Lung (tissue), 11 donors: ENCODE measurements at regions not wholly inside any gene's neighbourhood (a gene's known extent, or its start where the extent isn't known, plus 50 kb on each side); places are given as distances from the start of the nearest gene placed in this dataset.

Experiments used
- ATAC-seq: fragments of 200-7000 bp; cut with Tn5 transposase; one replicate; pipeline ENCODE4 v1.9.1; 2020; ENCODE audit warnings: moderate number of reproducible peaks; ENCODE audit not compliant: insufficient read depth, low FRiP score
- DNase-seq, 3 donors: peaks; one replicate each; pipeline ENCODE4 v3.0.0-alpha.2; 2013 to 2017
- H3K27ac ChIP-seq, 2 donors: one replicate each; pipeline ENCODE4 v1.5.1; 2013; ENCODE audit warnings: mild to moderate bottlenecking in 2 of 2, moderate library complexity in 2 of 2, control low read depth in 1 of 2, inconsistent platforms in 1 of 2, low read depth in 1 of 2, low read length in 1 of 2
- H3K27me3 ChIP-seq, 3 donors: one replicate each; pipeline ENCODE4 v1.5.1; 2013; ENCODE audit warnings: low read length in 2 of 3; ENCODE audit not compliant: control insufficient read depth in 3 of 3, insufficient read depth in 3 of 3
- H3K36me3 ChIP-seq, 4 donors: one replicate each; pipeline ENCODE4 v1.5.1; 2013; ENCODE audit warnings: low read length in 4 of 4, mild to moderate bottlenecking in 1 of 4, moderate library complexity in 1 of 4; ENCODE audit not compliant: control insufficient read depth in 4 of 4, insufficient read depth in 4 of 4
- H3K4me1 ChIP-seq, 5 donors: one replicate each; pipeline ENCODE4 v1.5.1; 2013; ENCODE audit warnings: low read length in 5 of 5, mild to moderate bottlenecking in 2 of 5, moderate library complexity in 1 of 5; ENCODE audit not compliant: control insufficient read depth in 5 of 5, insufficient read depth in 5 of 5
- H3K4me3 ChIP-seq: one replicate; pipeline ENCODE4 v1.5.1; 2013; ENCODE audit warnings: mild to moderate bottlenecking, control low read depth, moderate library complexity
- H3K9ac ChIP-seq, 2 donors: one replicate each; pipeline ENCODE4 v1.5.1; 2013; ENCODE audit warnings: low read length in 2 of 2, control low read depth in 1 of 2; ENCODE audit not compliant: insufficient read depth in 1 of 2
- H3K9me3 ChIP-seq, 4 donors: one replicate each; pipeline ENCODE4 v1.5.1; 2013; ENCODE audit warnings: low read length in 3 of 4, mild to moderate bottlenecking in 1 of 4, moderate library complexity in 1 of 4; ENCODE audit not compliant: control insufficient read depth in 4 of 4, insufficient read depth in 3 of 4
- WGBS, 2 donors: extraction: QIAGEN DNeasy Blood & Tissue Kit; methylation state at CpG; one replicate each; pipeline ENCODE4 v1.1.7; 2013; 5-methylcytosine and 5-hydroxymethylcytosine counted together
- TF ChIP-seq, protein P1 (sequence below): IDR thresholded peaks from 2 replicates; pipeline ENCODE4 v1.5.1; 2012; ENCODE audit warnings: mild to moderate bottlenecking; ENCODE audit errors: control extremely low read depth, extremely low read depth
- donor health status: control.
- donor health status: control.
- donor health status: Bipolar disorder and iron deficiency.
- donor health status: healthy.
- donor health status: DM: yes; HTN: yes; CAD: no.

DNA sequence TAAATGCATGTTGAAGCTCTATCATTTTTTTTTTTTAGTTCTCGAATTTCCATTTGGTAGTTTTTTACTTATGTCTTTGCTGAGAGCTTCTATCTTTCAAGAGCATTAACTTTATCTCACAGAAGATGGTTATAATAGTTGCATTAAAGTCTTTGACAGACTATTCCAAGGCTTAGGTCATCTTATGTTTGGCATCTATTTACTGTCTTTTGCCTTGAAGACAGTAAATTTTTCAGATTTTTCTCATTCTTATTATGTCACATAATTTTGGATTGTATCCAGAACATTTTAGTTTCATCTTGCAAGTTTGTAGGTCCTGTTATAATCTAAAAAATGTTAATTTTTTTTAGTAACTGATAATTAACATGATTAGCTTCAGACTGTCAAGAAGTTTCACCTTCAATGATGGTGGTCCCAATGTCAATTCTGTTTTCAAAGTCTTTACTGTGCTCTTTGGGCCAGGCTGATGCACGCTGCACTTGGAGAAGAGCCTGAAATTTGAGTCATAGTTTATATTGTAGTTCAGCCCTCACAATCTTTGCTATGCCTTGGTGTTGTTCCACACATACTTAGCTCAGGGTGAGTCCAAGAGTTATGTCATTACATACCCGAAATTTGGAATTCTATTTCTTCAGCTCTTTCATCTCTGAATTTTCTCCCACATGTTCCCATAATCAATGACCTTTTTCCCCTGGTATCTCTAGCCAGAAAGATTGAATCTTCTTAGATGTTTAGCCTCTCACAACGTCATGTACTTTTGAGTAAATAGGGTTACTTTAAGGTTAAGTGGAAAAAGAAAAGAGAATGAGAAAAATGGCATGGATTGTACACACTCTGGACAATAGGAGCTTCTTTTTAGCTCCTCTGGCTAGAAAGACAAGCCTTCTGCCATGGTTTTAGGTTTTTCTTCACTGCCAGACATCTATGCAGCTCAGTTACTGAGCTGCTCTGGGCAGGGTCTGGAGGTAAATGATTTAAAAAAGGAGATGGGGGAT lies 110.3 kb upstream of the BTBD3 start:
- Histone ChIP-seq H3K4me3 (no peak overlapping the region), H3K4me1 (peaks cover 0 to 5% (median 0%) of the 10 kb centered on the region in 5 donors), H3K36me3 (no peaks in the 10 kb centered on the region), H3K9me3 (no peaks in the 10 kb centered on the region), H3K27me3 (no peaks in the 10 kb centered on the region), H3K9ac (no peak overlapping the region), H3K27ac (no peak overlapping the region)
- DNase-seq (peak; percentile 52 to 86 (median 84)), ATAC-seq (no peak)
- WGBS, 2 donors, result 50 to 71% methylated on average over 4 of the region's 4 CpGs
- TF ChIP-seq, protein P1, sequence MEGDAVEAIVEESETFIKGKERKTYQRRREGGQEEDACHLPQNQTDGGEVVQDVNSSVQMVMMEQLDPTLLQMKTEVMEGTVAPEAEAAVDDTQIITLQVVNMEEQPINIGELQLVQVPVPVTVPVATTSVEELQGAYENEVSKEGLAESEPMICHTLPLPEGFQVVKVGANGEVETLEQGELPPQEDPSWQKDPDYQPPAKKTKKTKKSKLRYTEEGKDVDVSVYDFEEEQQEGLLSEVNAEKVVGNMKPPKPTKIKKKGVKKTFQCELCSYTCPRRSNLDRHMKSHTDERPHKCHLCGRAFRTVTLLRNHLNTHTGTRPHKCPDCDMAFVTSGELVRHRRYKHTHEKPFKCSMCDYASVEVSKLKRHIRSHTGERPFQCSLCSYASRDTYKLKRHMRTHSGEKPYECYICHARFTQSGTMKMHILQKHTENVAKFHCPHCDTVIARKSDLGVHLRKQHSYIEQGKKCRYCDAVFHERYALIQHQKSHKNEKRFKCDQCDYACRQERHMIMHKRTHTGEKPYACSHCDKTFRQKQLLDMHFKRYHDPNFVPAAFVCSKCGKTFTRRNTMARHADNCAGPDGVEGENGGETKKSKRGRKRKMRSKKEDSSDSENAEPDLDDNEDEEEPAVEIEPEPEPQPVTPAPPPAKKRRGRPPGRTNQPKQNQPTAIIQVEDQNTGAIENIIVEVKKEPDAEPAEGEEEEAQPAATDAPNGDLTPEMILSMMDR, result no peak

DNA sequence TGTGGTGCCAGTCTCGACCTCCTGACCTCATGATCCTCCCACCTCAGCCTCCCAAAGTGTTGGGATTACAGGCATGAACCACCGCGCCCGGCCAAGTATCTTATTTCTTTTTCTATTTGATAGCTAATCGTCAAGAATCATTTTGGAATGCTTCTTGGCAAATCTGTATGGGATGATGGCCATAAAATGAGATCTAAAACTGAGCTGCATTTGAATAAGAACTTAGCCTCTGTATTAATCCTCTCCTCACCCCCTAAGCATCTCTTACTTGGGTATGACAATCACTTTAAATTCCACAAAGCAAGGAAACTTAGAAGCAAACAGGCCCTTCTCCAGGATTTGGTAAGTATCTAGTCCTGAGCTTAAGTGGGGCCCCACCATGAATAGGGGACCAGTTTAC lies 108.9 kb upstream of the BTBD3 start:
- Histone ChIP-seq H3K4me1 (peaks cover 0 to 5% (median 0%) of the 10 kb centered on the region in 5 donors), H3K4me3 (no peak overlapping the region), H3K9ac (no peak overlapping the region), H3K27me3 (no peaks in the 10 kb centered on the region), H3K27ac (no peak overlapping the region), H3K36me3 (no peaks in the 10 kb centered on the region), H3K9me3 (no peaks in the 10 kb centered on the region)
- 87 to 91% methylated on average over 5 of the region's 5 CpGs for WGBS, 2 donors
- DNase-seq (no peak), ATAC-seq (no peak)
- TF ChIP-seq, protein P1, result no peak

DNA sequence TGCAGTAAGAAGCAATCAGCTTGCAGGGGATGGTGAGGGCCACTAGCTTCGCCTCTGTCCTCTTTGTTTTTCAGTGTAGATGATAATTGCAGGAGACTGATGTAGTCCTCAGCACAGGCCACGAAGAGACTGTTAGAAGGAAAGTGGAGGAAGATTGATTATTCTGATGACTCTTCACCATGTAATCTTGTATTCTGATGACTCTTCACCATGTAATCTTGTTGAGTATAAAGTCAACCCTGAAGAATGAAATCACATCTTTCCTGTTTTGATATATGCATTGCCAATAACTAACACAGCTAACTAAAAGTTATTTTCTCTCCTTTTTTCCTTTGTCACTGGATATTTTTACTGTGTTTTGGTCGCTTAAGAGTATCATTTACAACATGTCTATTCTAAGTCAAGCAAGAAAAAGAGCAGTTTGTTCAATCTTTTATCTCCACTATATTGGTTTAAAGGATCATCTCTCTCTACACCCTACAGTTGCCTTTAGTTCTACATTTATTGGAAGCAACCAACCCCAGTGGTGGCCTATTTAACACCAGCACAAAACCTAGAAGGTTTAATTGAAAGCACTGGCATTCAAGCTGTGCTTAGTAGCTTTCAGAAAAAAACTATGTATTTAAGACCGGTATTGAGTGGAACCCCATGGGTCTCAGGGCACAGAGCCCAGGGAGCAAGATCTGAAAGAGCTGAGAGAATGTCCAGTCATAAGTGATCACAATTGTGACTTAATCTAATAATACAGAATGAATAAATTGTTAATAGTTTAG lies 107.2 kb upstream of the BTBD3 start:
- no peak overlapping the region for H3K9ac ChIP-seq
- H3K4me3 ChIP-seq, result no peak overlapping the region
- DNase-seq (no peak), ATAC-seq (no peak)
- no peaks in the 10 kb centered on the region for H3K36me3 ChIP-seq
- no peak overlapping the region for H3K27ac ChIP-seq
- H3K4me1 ChIP-seq, result peaks cover 0 to 5% (median 0%) of the 10 kb centered on the region in 5 donors
- no peaks in the 10 kb centered on the region for H3K9me3 ChIP-seq
- TF ChIP-seq, protein P1, result no peak
- no peaks in the 10 kb centered on the region for H3K27me3 ChIP-seq
- WGBS, 2 donors, result 70 to 74% methylated on average over 4 of the region's 4 CpGs
